ENCODE measurements at regions not wholly inside any gene's neighbourhood (a gene's known extent, or its start where the extent isn't known, plus 50 kb on each side); places are given as distances from the start of the nearest gene placed in this dataset.

GRCh38 chr7:47190462-47190861 is 391.4 kb downstream of the TNS3 start:
- no peak for TF ChIP-seq CTCF (IDR thresholded peaks at IDR 0.05; ENCODE audit: insufficient read depth, low read depth, low read length)
- no peak for TF ChIP-seq EZH2 (IDR thresholded peaks at IDR 0.05; ENCODE audit: insufficient read depth, low read length)
